Lower leg skin (tissue), 3 donors: ENCODE measurements at regions not wholly inside any gene's neighbourhood (a gene's known extent, or its start where the extent isn't known, plus 50 kb on each side); places are given as distances from the start of the nearest gene placed in this dataset.

Experiments
- CTCF ChIP-seq, 3 donors: fragments of 450-650 bp; IDR thresholded peaks; one replicate each; pipeline ENCODE4 v1.5.1; 2016; ENCODE audit warnings: antibody characterized with exemption in 3 of 3, mild to moderate bottlenecking in 3 of 3, moderate library complexity in 2 of 3
- POLR2A ChIP-seq, 2 donors: fragments of 450-650 bp; IDR thresholded peaks; one replicate each; pipeline ENCODE4 v1.6.1; 2016 to 2017; ENCODE audit warnings: antibody characterized with exemption in 2 of 2, mild to moderate bottlenecking in 1 of 2, moderate library complexity in 1 of 2

DNA sequence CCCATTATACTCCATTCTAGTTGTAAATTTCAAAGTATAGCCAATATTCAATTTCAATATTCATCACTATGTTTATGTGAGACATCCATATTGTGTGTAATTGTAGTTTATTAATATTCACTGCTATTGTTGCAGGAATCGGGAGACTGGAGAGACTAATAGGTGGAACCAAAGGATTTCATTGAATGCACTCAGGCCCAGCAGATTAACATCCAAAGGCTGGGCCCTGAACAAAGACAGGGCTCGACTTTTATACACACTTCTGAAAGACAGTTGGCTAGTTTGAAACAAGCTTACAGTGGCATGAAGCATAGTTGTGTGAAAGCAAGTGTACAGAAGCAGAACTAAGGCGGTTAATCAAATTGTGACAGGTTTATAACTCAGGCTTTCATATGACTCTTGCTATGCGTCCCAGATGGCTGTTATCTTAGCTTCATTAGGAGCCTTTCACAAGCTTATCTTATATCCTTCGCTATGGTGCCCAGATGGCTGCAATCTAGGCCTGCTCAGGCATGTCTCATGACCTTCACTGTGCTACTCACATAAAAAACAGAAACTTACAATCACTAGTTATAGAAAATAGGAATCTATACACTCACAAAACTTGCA, 1038.8 kb upstream of the EPHA6 start:
- no peak for TF ChIP-seq CTCF (IDR thresholded peaks at IDR 0.05)
- no peak for TF ChIP-seq POLR2A (IDR thresholded peaks at IDR 0.05)
